B cell (primary cell): ENCODE measurements at regions not wholly inside any gene's neighbourhood (a gene's known extent, or its start where the extent isn't known, plus 50 kb on each side); places are given as distances from the start of the nearest gene placed in this dataset.

Source experiments
- ATAC-seq: fragments of 200-7000 bp; cut with Tn5 transposase; one replicate; pipeline ENCODE4 v1.10.0; 2021; ENCODE audit warnings: low read depth, mild to moderate bottlenecking, moderate number of reproducible peaks, moderate library complexity
- CTCF ChIA-PET: fragments of 350-600 bp; sonication (Branson Sonifier 250); formaldehyde crosslinking; loops from one replicate; lab custom pipeline; 2021; ENCODE audit warnings: antibody characterized with exemption, inconsistent platforms; lab: Charles Lee
- POLR2A ChIA-PET: fragments of 350-600 bp; sonication (Branson Sonifier 250); formaldehyde crosslinking; loops from one replicate; lab custom pipeline; 2021; ENCODE audit warnings: antibody characterized with exemption; lab: Charles Lee
- DNase-seq: peaks from one replicate; pipeline ENCODE4 v3.0.0; 2013
- H2AFZ ChIP-seq: 2 replicates; pipeline ENCODE4 v1.6.1; 2012; ENCODE audit warnings: mild to moderate bottlenecking, low read depth, low read length; ENCODE audit not compliant: insufficient read depth, poor library complexity, severe bottlenecking
- H3K27ac ChIP-seq, 2 donors: 1 replicate in 1 of 2; 2 replicates in 1 of 2; pipeline ENCODE4 v1.5.1; 2012 to 2013; ENCODE audit warnings: low read length in 2 of 2, mild to moderate bottlenecking in 2 of 2, moderate library complexity in 1 of 2
- H3K27me3 ChIP-seq, 4 experiments: fragments of 200-600 bp in 1 of 4; sonication (generic) in 1 of 4; replicated peaks in 1 of 4; 1 replicate in 2 of 4; 2 replicates in 2 of 4; pipeline versions ENCODE4 v1.6.1 to v1.7.0; 2013 to 2016; ENCODE audit warnings: low read length in 3 of 4, mild to moderate bottlenecking in 2 of 4, mixed read lengths in 1 of 4, moderate library complexity in 1 of 4; ENCODE audit not compliant: insufficient read depth in 4 of 4, control insufficient read depth in 3 of 4; ENCODE audit errors: control extremely low read depth in 1 of 4
- H3K36me3 ChIP-seq, 2 experiments: replicated peaks in 1 of 2; 1 replicate in 1 of 2; 2 replicates in 1 of 2; pipeline versions ENCODE4 v1.6.1 to v1.7.1; 2013; ENCODE audit warnings: low read length in 1 of 2; ENCODE audit not compliant: insufficient read depth in 2 of 2, control insufficient read depth in 1 of 2; ENCODE audit errors: control extremely low read depth in 1 of 2, extremely low read depth in 1 of 2
- H3K4me1 ChIP-seq, 2 donors: fragments of 200-600 bp in 1 of 2; sonication (generic) in 1 of 2; 1 replicate in 1 of 2; 2 replicates in 1 of 2; pipeline versions ENCODE4 v1.5.1 to v1.6.1; 2013 to 2017; ENCODE audit warnings: low read length in 2 of 2; ENCODE audit not compliant: control insufficient read depth in 2 of 2, insufficient read depth in 2 of 2
- H3K4me2 ChIP-seq: replicated peaks from 2 replicates; pipeline ENCODE3; 2012; ENCODE audit warnings: mild to moderate bottlenecking, low read depth, low read length; ENCODE audit not compliant: poor library complexity, severe bottlenecking
- H3K4me3 ChIP-seq, 5 experiments: fragments of 200-600 bp in 1 of 5; sonication (generic) in 1 of 5; 1 replicate in 3 of 5; 2 replicates in 2 of 5; pipeline versions ENCODE4 v1.5.1 to v1.7.0; 2011 to 2016; ENCODE audit warnings: low read length in 4 of 5, mild to moderate bottlenecking in 4 of 5, low read depth in 2 of 5, control low read depth in 1 of 5, moderate library complexity in 1 of 5; ENCODE audit not compliant: insufficient read depth in 1 of 5; ENCODE audit errors: control extremely low read depth in 1 of 5, extremely low read depth in 1 of 5
- H3K79me2 ChIP-seq: fragments of 200-600 bp; sonication (generic); one replicate; pipeline ENCODE4 v1.6.0; 2016; ENCODE audit warnings: low read length; ENCODE audit not compliant: control insufficient read depth, insufficient read depth
- H3K9ac ChIP-seq: fragments of 200-600 bp; sonication (generic); 2 replicates; pipeline ENCODE4 v1.6.1; 2017; ENCODE audit warnings: mild to moderate bottlenecking, low read length, moderate library complexity
- H3K9me3 ChIP-seq, 3 donors: one replicate each; pipeline versions ENCODE4 v1.6.1 to v1.7.1; 2013; ENCODE audit warnings: low read length in 2 of 3; ENCODE audit not compliant: control insufficient read depth in 2 of 3, insufficient read depth in 1 of 3; ENCODE audit errors: control extremely low read depth in 1 of 3
- H4K20me1 ChIP-seq: 2 replicates; pipeline ENCODE4 v1.6.0; 2012; ENCODE audit warnings: mild to moderate bottlenecking, low read length; ENCODE audit not compliant: insufficient read depth, control insufficient read depth, poor library complexity, severe bottlenecking
- H3K27ac Mint-ChIP-seq: one replicate; pipeline ENCODE4 v1.8.0; 2021; ENCODE audit warnings: mixed read lengths
- H3K27me3 Mint-ChIP-seq: one replicate; pipeline ENCODE4 v1.8.0; 2021; ENCODE audit warnings: mixed read lengths
- H3K4me1 Mint-ChIP-seq: one replicate; pipeline ENCODE4 v1.8.0; 2021; ENCODE audit warnings: mixed read lengths
- H3K4me3 Mint-ChIP-seq: one replicate; pipeline ENCODE4 v1.8.0; 2021; ENCODE audit warnings: mixed read lengths
- H3K9me3 Mint-ChIP-seq: one replicate; pipeline ENCODE4 v1.8.0; 2022; ENCODE audit warnings: mixed read lengths; ENCODE audit not compliant: insufficient read depth
- CTCF ChIP-seq: fragments of 200-600 bp; IDR thresholded peaks from one replicate; pipeline ENCODE4 v1.8.0; 2022; ENCODE audit warnings: antibody characterized with exemption, mild to moderate bottlenecking
- EZH2 ChIP-seq: IDR thresholded peaks from 2 replicates; pipeline ENCODE4 v1.6.1; 2012; ENCODE audit warnings: borderline replicate concordance, low read depth, mild to moderate bottlenecking, moderate library complexity, low read length; ENCODE audit not compliant: insufficient read depth, poor library complexity, severe bottlenecking
- WGBS: methylation state at CpG from one replicate; pipeline ENCODE4 v1.1.5; 2013; ENCODE audit warnings: missing lambda C conversion rate; ENCODE audit not compliant: insufficient coverage; 5-methylcytosine and 5-hydroxymethylcytosine counted together
- intact Hi-C: fragments of 100-400 bp; cut with micrococcal nuclease; formaldehyde crosslinking; loops from one replicate; pipeline ENCODE4 v1.10.0; 2022

- ChIA-PET POLR2A (no interaction called here), CTCF (no interaction called here)
- Mint-ChIP-seq H3K4me3 (no peak overlapping the region), H3K27me3 (no peaks in the 10 kb centered on the region), H3K9me3 (no peaks in the 10 kb centered on the region), H3K4me1 (no peaks in the 10 kb centered on the region), H3K27ac (no peak overlapping the region)
- Histone ChIP-seq H2AFZ (no peak overlapping the region), H3K4me3 (no peak overlapping the region), H3K9ac (no peak overlapping the region), H3K4me2 (no peak overlapping the region), H3K36me3 (no peaks in the 10 kb centered on the region), H4K20me1 (no peaks in the 10 kb centered on the region), H3K27ac (no peak overlapping the region), H3K79me2 (no peaks in the 10 kb centered on the region), H3K9me3 (no peaks in the 10 kb centered on the region), H3K27me3 (no peaks in the 10 kb centered on the region), H3K4me1 (no peaks in the 10 kb centered on the region)
- DNase-seq = no peak
- no peak for ATAC-seq
- WGBS = 100% methylated on average over 1 of the region's 4 CpGs
- TF ChIP-seq EZH2 (no peak), CTCF (no peak)
- intact Hi-C loops = no loop called here
These were observed 91.5 kb upstream of the CDH13 start for GRCh38 chr16:82535262-82535661.

GRCh38 chr16:82533189-82533588 is 93.6 kb upstream of the CDH13 start:
- H3K27me3 Mint-ChIP-seq = no peaks in the 10 kb centered on the region
- whole genome bisulfite sequencing = 42% methylated on average over 2 of the region's 4 CpGs
- Histone ChIP-seq H2AFZ (no peak overlapping the region), H3K36me3 (no peaks in the 10 kb centered on the region), H3K4me1 (no peaks in the 10 kb centered on the region), H3K9ac (no peak overlapping the region), H4K20me1 (no peaks in the 10 kb centered on the region), H3K9me3 (no peaks in the 10 kb centered on the region), H3K4me2 (no peak overlapping the region), H3K79me2 (no peaks in the 10 kb centered on the region), H3K4me3 (no peak overlapping the region), H3K27ac (no peak overlapping the region), H3K27me3 (no peaks in the 10 kb centered on the region)
- ATAC-seq = no peak
- CTCF ChIA-PET = no interaction called here
- TF ChIP-seq EZH2 (no peak), CTCF (no peak)
- no peak overlapping the region for H3K27ac Mint-ChIP-seq
- no peak for DNase-seq
- no peak overlapping the region for H3K4me3 Mint-ChIP-seq
- H3K4me1 Mint-ChIP-seq = no peaks in the 10 kb centered on the region
- POLR2A ChIA-PET = no interaction called here
- no peaks in the 10 kb centered on the region for H3K9me3 Mint-ChIP-seq
- intact Hi-C loops = no loop called here
